Panc1 (cell line): ENCODE measurements at regions not wholly inside any gene's neighbourhood (a gene's known extent, or its start where the extent isn't known, plus 50 kb on each side); places are given as distances from the start of the nearest gene placed in this dataset.

ENCODE experiments used
- ATAC-seq: fragments of 200-7000 bp; cut with Tn5 transposase; 2 replicates; pipeline ENCODE4 v1.9.1; 2020; ENCODE audit warnings: mild to moderate bottlenecking, moderate library complexity
- BruUV-seq: library from RNA; stranded (reverse); fragments of 400-500 nt; replicated peaks from 2 replicates; lab custom pipeline; 2021; lab: Mats Ljungman, UMichigan
- CTCF ChIA-PET: fragments of 300-600 bp; sonication (Branson Sonifier 250); formaldehyde crosslinking; loops from one replicate; lab custom pipeline; 2022; ENCODE audit warnings: antibody characterized with exemption; lab: Charles Lee
- POLR2A ChIA-PET: fragments of 300-600 bp; sonication (Branson Sonifier 250); formaldehyde crosslinking; loops from one replicate; lab custom pipeline; 2022; ENCODE audit warnings: antibody characterized with exemption; lab: Charles Lee
- DNase-seq: peaks from one replicate; pipeline ENCODE4 v3.0.0-alpha.2; 2010; ENCODE audit warnings: low read depth, low spot score
- H3K27ac ChIP-seq: 2 replicates; pipeline ENCODE4 v1.5.1; 2011; ENCODE audit warnings: mild to moderate bottlenecking, low read length, inconsistent platforms
- H3K27me3 ChIP-seq: fragments of 200-500 bp; sonication (Bioruptor generic); 2 replicates; pipeline ENCODE4 v1.6.0; 2014; ENCODE audit warnings: low read length, inconsistent platforms; ENCODE audit not compliant: control insufficient read depth, insufficient read depth
- H3K36me3 ChIP-seq: fragments of 200-500 bp; sonication (Bioruptor generic); 2 replicates; pipeline ENCODE4 v1.5.1; 2014; ENCODE audit warnings: inconsistent platforms, mild to moderate bottlenecking, low read length, moderate library complexity; ENCODE audit not compliant: control insufficient read depth, insufficient read depth
- H3K4me1 ChIP-seq: 2 replicates; pipeline ENCODE4 v1.5.1; 2011; ENCODE audit warnings: inconsistent platforms, mild to moderate bottlenecking, low read length, moderate library complexity; ENCODE audit not compliant: control insufficient read depth, insufficient read depth
- H3K4me3 ChIP-seq, 2 experiments: 2 replicates each; pipeline ENCODE4 v1.5.1; 2011 to 2012; ENCODE audit warnings: low read depth in 2 of 2, low read length in 2 of 2, mild to moderate bottlenecking in 2 of 2, inconsistent platforms in 1 of 2, moderate library complexity in 1 of 2
- H3K9me3 ChIP-seq: fragments of 200-500 bp; sonication (Bioruptor generic); 2 replicates; pipeline ENCODE4 v1.5.1; 2014; ENCODE audit warnings: low read depth, mild to moderate bottlenecking, inconsistent platforms, low read length, moderate library complexity; ENCODE audit not compliant: control insufficient read depth, insufficient read depth
- POLR2AphosphoS5 ChIP-seq: IDR thresholded peaks from 2 replicates; pipeline ENCODE4 v1.6.1; 2012; ENCODE audit warnings: mild to moderate bottlenecking, low read depth, low read length, moderate library complexity
- SIN3A ChIP-seq: IDR thresholded peaks from 2 replicates; pipeline ENCODE4 v1.6.1; 2012; ENCODE audit warnings: low read depth, mild to moderate bottlenecking, low read length, moderate library complexity, borderline replicate concordance; ENCODE audit not compliant: insufficient read depth
- TCF7L2 ChIP-seq: IDR thresholded peaks from 2 replicates; pipeline ENCODE4 v1.6.1; 2011; ENCODE audit warnings: mild to moderate bottlenecking, low read depth, low read length, inconsistent platforms
- in situ Hi-C: cut with HindIII; loops from 2 replicates; pipeline ENCODE4 v1.10.0; 2016; ENCODE audit warnings: low sequenced_read_pairs, low pct_unique_long_range_greater_than_20kb
- intact Hi-C: fragments of 100-400 bp; cut with micrococcal nuclease; formaldehyde crosslinking; loops from one replicate; pipeline ENCODE4 v1.10.0; 2022; ENCODE audit not compliant: unreplicated experiment
- TF ChIP-seq, protein P1 (sequence below): fragments of 450-650 bp; IDR thresholded peaks from 2 replicates; pipeline ENCODE4 v1.5.1; 2017; ENCODE audit warnings: mild to moderate bottlenecking
- TF ChIP-seq, protein P2 (sequence below), 2 experiments: IDR thresholded peaks; 2 replicates each; pipeline ENCODE4 v1.6.1; 2011 to 2012; ENCODE audit warnings: low read depth in 2 of 2, control low read depth in 1 of 2, low read length in 1 of 2, mild to moderate bottlenecking in 1 of 2, moderate library complexity in 1 of 2; ENCODE audit not compliant: insufficient read depth in 1 of 2

DNA sequence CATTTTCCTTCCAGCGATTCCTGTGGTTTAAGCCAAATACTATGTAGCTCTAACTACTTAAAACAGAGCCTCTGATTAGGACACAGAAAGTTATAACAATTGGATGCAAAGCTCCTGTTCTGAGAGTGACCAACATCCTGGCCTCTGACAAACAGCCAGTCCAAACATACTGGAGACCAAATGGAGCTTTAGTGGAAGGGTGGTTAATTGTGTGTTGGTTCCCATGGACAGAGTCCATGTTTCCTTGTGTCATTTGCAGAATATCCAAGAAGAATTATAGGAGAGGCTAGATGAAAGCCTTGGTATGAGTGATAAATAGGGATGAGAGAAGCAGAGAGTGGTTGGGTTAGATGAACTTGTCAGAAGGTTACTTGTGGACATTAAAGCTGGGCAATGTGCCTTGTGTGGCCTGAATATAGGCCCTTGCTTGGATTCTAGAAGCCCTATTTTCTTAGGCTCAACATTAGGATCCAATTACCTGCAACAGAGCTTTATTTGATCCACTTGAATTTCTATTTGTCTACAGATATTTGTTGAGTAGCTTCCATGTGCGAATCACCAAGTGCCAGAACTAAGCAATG, 180.5 kb upstream of the GORAB start:
- TF ChIP-seq, protein P1, sequence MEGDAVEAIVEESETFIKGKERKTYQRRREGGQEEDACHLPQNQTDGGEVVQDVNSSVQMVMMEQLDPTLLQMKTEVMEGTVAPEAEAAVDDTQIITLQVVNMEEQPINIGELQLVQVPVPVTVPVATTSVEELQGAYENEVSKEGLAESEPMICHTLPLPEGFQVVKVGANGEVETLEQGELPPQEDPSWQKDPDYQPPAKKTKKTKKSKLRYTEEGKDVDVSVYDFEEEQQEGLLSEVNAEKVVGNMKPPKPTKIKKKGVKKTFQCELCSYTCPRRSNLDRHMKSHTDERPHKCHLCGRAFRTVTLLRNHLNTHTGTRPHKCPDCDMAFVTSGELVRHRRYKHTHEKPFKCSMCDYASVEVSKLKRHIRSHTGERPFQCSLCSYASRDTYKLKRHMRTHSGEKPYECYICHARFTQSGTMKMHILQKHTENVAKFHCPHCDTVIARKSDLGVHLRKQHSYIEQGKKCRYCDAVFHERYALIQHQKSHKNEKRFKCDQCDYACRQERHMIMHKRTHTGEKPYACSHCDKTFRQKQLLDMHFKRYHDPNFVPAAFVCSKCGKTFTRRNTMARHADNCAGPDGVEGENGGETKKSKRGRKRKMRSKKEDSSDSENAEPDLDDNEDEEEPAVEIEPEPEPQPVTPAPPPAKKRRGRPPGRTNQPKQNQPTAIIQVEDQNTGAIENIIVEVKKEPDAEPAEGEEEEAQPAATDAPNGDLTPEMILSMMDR: no peak
- TF ChIP-seq TCF7L2 (no peak), POLR2AphosphoS5 (no peak), SIN3A (no peak)
- TF ChIP-seq, protein P2, sequence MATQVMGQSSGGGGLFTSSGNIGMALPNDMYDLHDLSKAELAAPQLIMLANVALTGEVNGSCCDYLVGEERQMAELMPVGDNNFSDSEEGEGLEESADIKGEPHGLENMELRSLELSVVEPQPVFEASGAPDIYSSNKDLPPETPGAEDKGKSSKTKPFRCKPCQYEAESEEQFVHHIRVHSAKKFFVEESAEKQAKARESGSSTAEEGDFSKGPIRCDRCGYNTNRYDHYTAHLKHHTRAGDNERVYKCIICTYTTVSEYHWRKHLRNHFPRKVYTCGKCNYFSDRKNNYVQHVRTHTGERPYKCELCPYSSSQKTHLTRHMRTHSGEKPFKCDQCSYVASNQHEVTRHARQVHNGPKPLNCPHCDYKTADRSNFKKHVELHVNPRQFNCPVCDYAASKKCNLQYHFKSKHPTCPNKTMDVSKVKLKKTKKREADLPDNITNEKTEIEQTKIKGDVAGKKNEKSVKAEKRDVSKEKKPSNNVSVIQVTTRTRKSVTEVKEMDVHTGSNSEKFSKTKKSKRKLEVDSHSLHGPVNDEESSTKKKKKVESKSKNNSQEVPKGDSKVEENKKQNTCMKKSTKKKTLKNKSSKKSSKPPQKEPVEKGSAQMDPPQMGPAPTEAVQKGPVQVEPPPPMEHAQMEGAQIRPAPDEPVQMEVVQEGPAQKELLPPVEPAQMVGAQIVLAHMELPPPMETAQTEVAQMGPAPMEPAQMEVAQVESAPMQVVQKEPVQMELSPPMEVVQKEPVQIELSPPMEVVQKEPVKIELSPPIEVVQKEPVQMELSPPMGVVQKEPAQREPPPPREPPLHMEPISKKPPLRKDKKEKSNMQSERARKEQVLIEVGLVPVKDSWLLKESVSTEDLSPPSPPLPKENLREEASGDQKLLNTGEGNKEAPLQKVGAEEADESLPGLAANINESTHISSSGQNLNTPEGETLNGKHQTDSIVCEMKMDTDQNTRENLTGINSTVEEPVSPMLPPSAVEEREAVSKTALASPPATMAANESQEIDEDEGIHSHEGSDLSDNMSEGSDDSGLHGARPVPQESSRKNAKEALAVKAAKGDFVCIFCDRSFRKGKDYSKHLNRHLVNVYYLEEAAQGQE (IDR thresholded peaks at IDR 0.05; ENCODE audit: insufficient read depth in 1 of 2, low read depth in 2 of 2, low read length in 1 of 2): no peak
- intact Hi-C loops: no loop called here
- no peaks in the 10 kb centered on the region for H3K4me1 ChIP-seq
- H3K9me3 ChIP-seq: no peaks in the 10 kb centered on the region
- DNase-seq (no peak), ATAC-seq (no peak)
- no TSS peak for BruUV-seq
- in situ Hi-C loops: no loop called here
- POLR2A ChIA-PET: no interaction called here
- no peaks in the 10 kb centered on the region for H3K36me3 ChIP-seq
- no peak overlapping the region for H3K4me3 ChIP-seq
- CTCF ChIA-PET: no interaction called here
- H3K27ac ChIP-seq: no peak overlapping the region
- no peaks in the 10 kb centered on the region for H3K27me3 ChIP-seq

DNA sequence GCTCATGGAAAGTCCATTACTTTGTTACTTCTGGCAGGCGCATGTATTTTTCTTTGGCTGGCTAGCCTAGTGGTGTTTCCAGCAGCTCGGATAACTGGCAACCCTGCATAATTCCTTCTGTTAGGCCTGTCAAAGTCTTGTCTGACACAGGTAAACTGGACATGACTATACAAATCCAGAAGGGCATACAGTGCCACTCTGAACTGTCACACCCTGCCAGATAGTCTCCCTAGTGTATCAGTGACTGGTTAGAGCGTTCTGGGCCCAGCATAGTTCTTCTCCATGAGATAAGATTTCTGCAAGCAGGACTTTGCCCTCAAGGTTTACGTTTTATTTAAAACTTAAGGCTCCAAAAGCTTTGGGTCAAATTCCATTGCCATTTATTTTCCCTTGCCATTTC, 177.7 kb upstream of the GORAB start:
- intact Hi-C loops: no loop called here
- Histone ChIP-seq H3K4me3 (no peak overlapping the region), H3K4me1 (no peaks in the 10 kb centered on the region), H3K27me3 (no peaks in the 10 kb centered on the region), H3K9me3 (no peaks in the 10 kb centered on the region; the same call in 1 of the 2 replicates), H3K27ac (no peak overlapping the region), H3K36me3 (no peaks in the 10 kb centered on the region)
- ATAC-seq (no peak), DNase-seq (no peak)
- no peak for TF ChIP-seq POLR2AphosphoS5
- TF ChIP-seq, protein P2 (IDR thresholded peaks at IDR 0.05; ENCODE audit: insufficient read depth in 1 of 2, low read depth in 2 of 2, low read length in 1 of 2): no peak
- no peak for TF ChIP-seq TCF7L2
- in situ Hi-C loops: no loop called here
- CTCF ChIA-PET: no interaction called here
- no TSS peak for BruUV-seq
- POLR2A ChIA-PET: no interaction called here
